ENCODE measurements at regions not wholly inside any gene's neighbourhood (a gene's known extent, or its start where the extent isn't known, plus 50 kb on each side); places are given as distances from the start of the nearest gene placed in this dataset.

- no peak for TF ChIP-seq POLR2A (IDR thresholded peaks at IDR 0.05)
- TF ChIP-seq CTCF (IDR thresholded peaks at IDR 0.05) = no peak
- TF ChIP-seq EP300 (IDR thresholded peaks at IDR 0.05) = no peak
These were observed 91.2 kb upstream of the PRR16 start for GRCh38 chr5:120372899-120373298.

Measured in tibial nerve (tissue), 4 donors.